CD4-positive, alpha-beta T cell (primary cell): ENCODE measurements at regions not wholly inside any gene's neighbourhood (a gene's known extent, or its start where the extent isn't known, plus 50 kb on each side); places are given as distances from the start of the nearest gene placed in this dataset.

Experiments
- ATAC-seq: fragments of 200-7000 bp; cut with Tn5 transposase; one replicate; pipeline ENCODE4 v1.10.0; 2022; ENCODE audit warnings: mild to moderate bottlenecking; ENCODE audit not compliant: poor library complexity
- CTCF ChIA-PET: fragments of 350-600 bp; sonication (Branson Sonifier 250); formaldehyde crosslinking; loops from one replicate; lab custom pipeline; 2021; ENCODE audit warnings: antibody characterized with exemption, inconsistent platforms; lab: Charles Lee
- POLR2A ChIA-PET: fragments of 350-600 bp; sonication (Branson Sonifier 250); formaldehyde crosslinking; loops from one replicate; lab custom pipeline; 2021; ENCODE audit warnings: antibody characterized with exemption, inconsistent platforms; lab: Charles Lee
- DNase-seq, 14 experiments: peaks; one replicate each; pipeline ENCODE4 v3.0.0-alpha.2; 2013 to 2020; ENCODE audit warnings: mixed read lengths in 2 of 14
- H3K27ac ChIP-seq, 2 donors: one replicate each; pipeline versions ENCODE4 v1.5.1 to v1.7.0; 2013; ENCODE audit warnings: low read length in 2 of 2, low read depth in 1 of 2, mild to moderate bottlenecking in 1 of 2
- H3K27me3 ChIP-seq, 2 experiments: 1 replicate in 1 of 2; 2 replicates in 1 of 2; pipeline versions ENCODE4 v1.6.1 to v1.7.0; 2013; ENCODE audit warnings: low read length in 2 of 2, control low read depth in 1 of 2, mild to moderate bottlenecking in 1 of 2, moderate library complexity in 1 of 2; ENCODE audit not compliant: insufficient read depth in 2 of 2, control insufficient read depth in 1 of 2
- H3K36me3 ChIP-seq: one replicate; pipeline ENCODE4 v1.6.1; 2013; ENCODE audit warnings: low read length, control low read depth; ENCODE audit not compliant: insufficient read depth
- H3K4me1 ChIP-seq: one replicate; pipeline ENCODE4 v1.6.1; 2013; ENCODE audit warnings: low read length, control low read depth; ENCODE audit not compliant: insufficient read depth
- H3K4me3 ChIP-seq: one replicate; pipeline ENCODE4 v1.5.1; 2013; ENCODE audit warnings: mild to moderate bottlenecking, low read length, moderate library complexity
- H3K9me3 ChIP-seq, 2 experiments: 1 replicate in 1 of 2; 2 replicates in 1 of 2; pipeline versions ENCODE4 v1.6.1 to v1.7.0; 2013; ENCODE audit warnings: low read length in 2 of 2, mild to moderate bottlenecking in 2 of 2, control low read depth in 1 of 2, moderate library complexity in 1 of 2; ENCODE audit not compliant: control insufficient read depth in 1 of 2, insufficient read depth in 1 of 2
- H3K27ac Mint-ChIP-seq: one replicate; pipeline ENCODE4 v1.8.0; 2020; ENCODE audit warnings: mixed read lengths
- H3K27me3 Mint-ChIP-seq: one replicate; pipeline ENCODE4 v1.8.0; 2021; ENCODE audit warnings: mixed read lengths
- H3K36me3 Mint-ChIP-seq: one replicate; pipeline ENCODE4 v1.8.0; 2021; ENCODE audit warnings: low read depth, mixed read lengths
- H3K4me1 Mint-ChIP-seq: one replicate; pipeline ENCODE4 v1.8.0; 2021; ENCODE audit warnings: low read depth, mixed read lengths
- H3K4me3 Mint-ChIP-seq: one replicate; pipeline ENCODE4 v1.8.0; 2020; ENCODE audit warnings: mild to moderate bottlenecking, mixed read lengths
- H3K9me3 Mint-ChIP-seq: one replicate; pipeline ENCODE4 v1.8.0; 2020; ENCODE audit warnings: mixed read lengths
- CTCF ChIP-seq: fragments of 200-600 bp; IDR thresholded peaks from one replicate; pipeline ENCODE4 v1.8.0; 2022; ENCODE audit warnings: antibody characterized with exemption, mild to moderate bottlenecking
- intact Hi-C, 2 experiments: fragments of 100-400 bp; cut with DNase I in 1 of 2; cut with micrococcal nuclease in 1 of 2; formaldehyde crosslinking; loops; one replicate each; pipeline versions ENCODE4 v1.15.1 to v1.9.0; 2023 to 2025; cut with DNase I, micrococcal nuclease

GRCh38 chr12:30330565-30330964 is 365.1 kb downstream of the IPO8 start:
- H3K27me3 ChIP-seq = no peaks in the 10 kb centered on the region
- H3K4me1 ChIP-seq = no peaks in the 10 kb centered on the region
- H3K9me3 Mint-ChIP-seq = peaks cover 13% of the 10 kb centered on the region
- no peak overlapping the region for H3K27ac Mint-ChIP-seq
- TF ChIP-seq CTCF = no peak
- ATAC-seq (no peak), DNase-seq (no peak)
- no peak overlapping the region for H3K4me3 Mint-ChIP-seq
- intact Hi-C loops = no loop called here
- peaks cover 0 to 15% of the 10 kb centered on the region in 2 experiments for H3K9me3 ChIP-seq
- no peak overlapping the region for H3K4me3 ChIP-seq
- no peaks in the 10 kb centered on the region for H3K4me1 Mint-ChIP-seq
- CTCF ChIA-PET = no interaction called here
- POLR2A ChIA-PET = no interaction called here
- H3K36me3 Mint-ChIP-seq = no peaks in the 10 kb centered on the region
- no peak overlapping the region for H3K27ac ChIP-seq
- H3K36me3 ChIP-seq = no peaks in the 10 kb centered on the region
- no peaks in the 10 kb centered on the region for H3K27me3 Mint-ChIP-seq

- Histone ChIP-seq H3K9me3 (peaks cover 0 to 10% of the 10 kb centered on the region in 2 experiments), H3K36me3 (no peaks in the 10 kb centered on the region), H3K27ac (no peak overlapping the region), H3K4me3 (no peak overlapping the region), H3K27me3 (no peaks in the 10 kb centered on the region), H3K4me1 (no peaks in the 10 kb centered on the region)
- no peak overlapping the region for H3K4me3 Mint-ChIP-seq
- TF ChIP-seq CTCF = no peak
- POLR2A ChIA-PET = no interaction called here
- H3K4me1 Mint-ChIP-seq = no peaks in the 10 kb centered on the region
- no peaks in the 10 kb centered on the region for H3K36me3 Mint-ChIP-seq
- ATAC-seq = no peak
- intact Hi-C loops = no loop called here
- CTCF ChIA-PET = no interaction called here
- DNase-seq = no peak
- peaks cover 12% of the 10 kb centered on the region for H3K9me3 Mint-ChIP-seq
- H3K27me3 Mint-ChIP-seq = no peaks in the 10 kb centered on the region
- no peak overlapping the region for H3K27ac Mint-ChIP-seq
Measured at GRCh38 chr12:30329281-30329680, 366.4 kb downstream of the IPO8 start.

- peaks cover 20% of the 10 kb centered on the region for H3K9me3 Mint-ChIP-seq
- POLR2A ChIA-PET = no interaction called here
Measured at GRCh38 chr12:30323008-30323407, 372.7 kb downstream of the IPO8 start.

More at GRCh38 chr12:30323008-30323407, 372.7 kb downstream of the IPO8 start:
- no peaks in the 10 kb centered on the region for H3K4me1 ChIP-seq
- peaks cover 0 to 21% of the 10 kb centered on the region in 2 experiments for H3K9me3 ChIP-seq
- Mint-ChIP-seq H3K27ac (no peak overlapping the region), H3K27me3 (no peaks in the 10 kb centered on the region), H3K4me3 (no peak overlapping the region), H3K36me3 (no peaks in the 10 kb centered on the region), H3K4me1 (no peaks in the 10 kb centered on the region)
- TF ChIP-seq CTCF = no peak
- H3K4me3 ChIP-seq = no peak overlapping the region
- intact Hi-C loops = no loop called here
- no peaks in the 10 kb centered on the region for H3K27me3 ChIP-seq
- CTCF ChIA-PET = no interaction called here
- H3K36me3 ChIP-seq = no peaks in the 10 kb centered on the region
- DNase-seq (no peak), ATAC-seq (no peak)
- H3K27ac ChIP-seq = no peak overlapping the region
